Panc1 (cell line): ENCODE measurements at regions not wholly inside any gene's neighbourhood (a gene's known extent, or its start where the extent isn't known, plus 50 kb on each side); places are given as distances from the start of the nearest gene placed in this dataset.

Experiments
- CTCF ChIP-seq: fragments of 450-650 bp; IDR thresholded peaks from 2 replicates; pipeline ENCODE4 v1.5.1; 2017; ENCODE audit warnings: mild to moderate bottlenecking
- POLR2AphosphoS5 ChIP-seq: IDR thresholded peaks from 2 replicates; pipeline ENCODE4 v1.6.1; 2012; ENCODE audit warnings: mild to moderate bottlenecking, low read depth, low read length, moderate library complexity
- REST ChIP-seq, 2 experiments: IDR thresholded peaks; 2 replicates each; pipeline ENCODE4 v1.6.1; 2011 to 2012; ENCODE audit warnings: low read depth in 2 of 2, control low read depth in 1 of 2, low read length in 1 of 2, mild to moderate bottlenecking in 1 of 2, moderate library complexity in 1 of 2; ENCODE audit not compliant: insufficient read depth in 1 of 2
- SIN3A ChIP-seq: IDR thresholded peaks from 2 replicates; pipeline ENCODE4 v1.6.1; 2012; ENCODE audit warnings: low read depth, mild to moderate bottlenecking, low read length, moderate library complexity, borderline replicate concordance; ENCODE audit not compliant: insufficient read depth
- TCF7L2 ChIP-seq: IDR thresholded peaks from 2 replicates; pipeline ENCODE4 v1.6.1; 2011; ENCODE audit warnings: mild to moderate bottlenecking, low read depth, low read length, inconsistent platforms

- TF ChIP-seq POLR2AphosphoS5 (no peak), CTCF (no peak), TCF7L2 (no peak), SIN3A (no peak), REST (IDR thresholded peaks at IDR 0.05; ENCODE audit: insufficient read depth in 1 of 2, low read depth in 2 of 2, low read length in 1 of 2) (no peak)
Measured at GRCh38 chr4:147219145-147219544, 261.8 kb upstream of the EDNRA start.
